Lung (tissue), 11 donors: ENCODE measurements at regions not wholly inside any gene's neighbourhood (a gene's known extent, or its start where the extent isn't known, plus 50 kb on each side); places are given as distances from the start of the nearest gene placed in this dataset.

Source experiments
- ATAC-seq: fragments of 200-7000 bp; cut with Tn5 transposase; one replicate; pipeline ENCODE4 v1.9.1; 2020; ENCODE audit warnings: moderate number of reproducible peaks; ENCODE audit not compliant: insufficient read depth, low FRiP score
- DNase-seq, 3 donors: peaks; one replicate each; pipeline ENCODE4 v3.0.0-alpha.2; 2013 to 2017
- H3K27ac ChIP-seq, 2 donors: one replicate each; pipeline ENCODE4 v1.5.1; 2013; ENCODE audit warnings: mild to moderate bottlenecking in 2 of 2, moderate library complexity in 2 of 2, control low read depth in 1 of 2, inconsistent platforms in 1 of 2, low read depth in 1 of 2, low read length in 1 of 2
- H3K27me3 ChIP-seq, 3 donors: one replicate each; pipeline ENCODE4 v1.5.1; 2013; ENCODE audit warnings: low read length in 2 of 3; ENCODE audit not compliant: control insufficient read depth in 3 of 3, insufficient read depth in 3 of 3
- H3K36me3 ChIP-seq, 4 donors: one replicate each; pipeline ENCODE4 v1.5.1; 2013; ENCODE audit warnings: low read length in 4 of 4, mild to moderate bottlenecking in 1 of 4, moderate library complexity in 1 of 4; ENCODE audit not compliant: control insufficient read depth in 4 of 4, insufficient read depth in 4 of 4
- H3K4me1 ChIP-seq, 5 donors: one replicate each; pipeline ENCODE4 v1.5.1; 2013; ENCODE audit warnings: low read length in 5 of 5, mild to moderate bottlenecking in 2 of 5, moderate library complexity in 1 of 5; ENCODE audit not compliant: control insufficient read depth in 5 of 5, insufficient read depth in 5 of 5
- H3K4me3 ChIP-seq: one replicate; pipeline ENCODE4 v1.5.1; 2013; ENCODE audit warnings: mild to moderate bottlenecking, control low read depth, moderate library complexity
- H3K9ac ChIP-seq, 2 donors: one replicate each; pipeline ENCODE4 v1.5.1; 2013; ENCODE audit warnings: low read length in 2 of 2, control low read depth in 1 of 2; ENCODE audit not compliant: insufficient read depth in 1 of 2
- H3K9me3 ChIP-seq, 4 donors: one replicate each; pipeline ENCODE4 v1.5.1; 2013; ENCODE audit warnings: low read length in 3 of 4, mild to moderate bottlenecking in 1 of 4, moderate library complexity in 1 of 4; ENCODE audit not compliant: control insufficient read depth in 4 of 4, insufficient read depth in 3 of 4
- CTCF ChIP-seq: IDR thresholded peaks from 2 replicates; pipeline ENCODE4 v1.5.1; 2012; ENCODE audit warnings: mild to moderate bottlenecking; ENCODE audit errors: control extremely low read depth, extremely low read depth
- WGBS, 2 donors: extraction: QIAGEN DNeasy Blood & Tissue Kit; methylation state at CpG; one replicate each; pipeline ENCODE4 v1.1.7; 2013; 5-methylcytosine and 5-hydroxymethylcytosine counted together
- donor health status: control.
- donor health status: control.
- donor health status: Bipolar disorder and iron deficiency.
- donor health status: healthy.
- donor health status: DM: yes; HTN: yes; CAD: no.

GRCh38 chr5:124238350-124238749 is 508.1 kb downstream of the ZNF608 start:
- Histone ChIP-seq H3K9ac (no peak overlapping the region), H3K36me3 (no peaks in the 10 kb centered on the region), H3K4me1 (peaks cover 0 to 28% (median 11%) of the 10 kb centered on the region in 5 donors), H3K27ac (no peak overlapping the region), H3K9me3 (peaks cover 0 to 4% (median 0%) of the 10 kb centered on the region in 4 donors), H3K4me3 (no peak overlapping the region), H3K27me3 (no peaks in the 10 kb centered on the region)
- DNase-seq = no peak
- 84 to 94% methylated on average over 6 of the region's 6 CpGs for WGBS, 2 donors
- no peak for ATAC-seq
- TF ChIP-seq CTCF = no peak

DNA sequence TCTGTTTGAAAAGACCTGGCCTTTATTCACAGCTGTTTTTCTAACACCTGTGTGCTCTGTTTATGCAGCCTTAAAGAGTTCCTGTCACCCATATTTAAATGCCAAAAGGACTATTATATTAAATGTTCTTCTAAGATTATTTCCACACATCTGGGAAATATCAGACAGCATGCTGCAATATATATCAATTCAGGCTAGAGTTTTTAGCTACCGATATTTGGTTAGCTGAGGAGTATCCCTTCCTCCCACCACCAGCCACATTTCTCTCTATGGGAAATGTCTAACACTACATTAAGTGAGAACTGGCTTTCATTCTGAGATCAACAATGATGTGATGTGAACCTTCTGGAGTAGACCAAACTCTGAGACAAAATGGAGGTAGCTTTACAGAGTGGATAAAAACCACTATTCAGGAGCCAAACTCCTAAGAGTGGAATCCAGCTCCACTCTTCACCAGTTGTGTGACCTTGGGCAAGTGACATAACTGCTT is 509.2 kb downstream of the ZNF608 start:
- 80 to 86% methylated on average over 1 of the region's 1 CpG for WGBS, 2 donors
- Histone ChIP-seq H3K4me1 (peaks cover 0 to 28% (median 11%) of the 10 kb centered on the region in 5 donors), H3K4me3 (no peak overlapping the region), H3K27ac (no peak overlapping the region), H3K9ac (no peak overlapping the region), H3K9me3 (peaks cover 0 to 4% (median 0%) of the 10 kb centered on the region in 4 donors), H3K27me3 (no peaks in the 10 kb centered on the region), H3K36me3 (no peaks in the 10 kb centered on the region)
- no peak for ATAC-seq
- no peak for TF ChIP-seq CTCF
- DNase-seq = peak in 2 of 3 donors; percentile 79 to 82

DNA sequence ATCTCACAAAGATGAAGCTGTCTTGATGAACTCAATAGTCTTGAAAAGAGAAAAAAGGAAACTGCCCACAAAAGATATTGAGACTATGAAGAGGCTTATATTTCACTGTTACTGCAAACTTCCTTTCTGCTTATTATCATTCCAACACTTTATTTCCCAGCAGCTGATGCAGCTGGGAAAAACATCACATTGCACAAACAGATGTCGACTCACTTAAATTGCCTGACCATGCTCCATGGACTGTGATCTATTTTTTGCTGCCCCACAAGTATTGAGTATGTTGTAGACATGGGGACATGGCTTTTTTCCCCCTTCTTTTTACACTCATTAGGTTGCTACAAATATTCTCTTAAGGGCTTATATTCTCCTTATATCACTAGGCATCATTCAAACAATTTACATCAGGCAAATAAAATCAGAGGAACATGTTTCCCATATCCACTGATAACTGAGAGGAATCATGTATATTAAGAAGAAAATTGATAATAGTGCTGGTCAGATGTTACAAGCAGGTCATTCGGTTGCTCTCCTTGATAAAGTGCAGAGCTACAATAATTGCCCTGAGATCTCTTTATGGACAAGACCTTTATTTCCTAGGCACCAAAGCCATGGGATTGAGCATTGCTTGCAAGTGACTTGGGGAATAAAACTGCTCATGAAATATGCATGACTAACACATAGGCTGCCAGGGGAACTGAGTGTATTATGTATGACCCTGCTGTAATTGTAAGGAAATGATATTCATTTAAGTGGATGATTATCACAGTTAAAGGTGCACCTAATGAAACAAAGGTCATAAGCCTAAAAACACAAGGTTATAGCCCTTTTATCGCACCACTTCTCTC is 509.9 kb downstream of the ZNF608 start:
- ATAC-seq = no peak
- no peak for TF ChIP-seq CTCF
- Histone ChIP-seq H3K9ac (no peak overlapping the region), H3K27ac (no peak overlapping the region), H3K4me1 (peaks cover 0 to 28% (median 11%) of the 10 kb centered on the region in 5 donors), H3K27me3 (no peaks in the 10 kb centered on the region), H3K9me3 (peaks cover 0 to 4% (median 0%) of the 10 kb centered on the region in 4 donors), H3K4me3 (no peak overlapping the region), H3K36me3 (no peaks in the 10 kb centered on the region)
- WGBS, 2 donors = 87 to 89% methylated on average over 3 of the region's 3 CpGs
- peak in 2 of 3 donors; percentile 67 to 76 for DNase-seq
